ENCODE measurements at regions not wholly inside any gene's neighbourhood (a gene's known extent, or its start where the extent isn't known, plus 50 kb on each side); places are given as distances from the start of the nearest gene placed in this dataset.

GRCh38 chr3:181362378-181362777 is 349.3 kb upstream of the SOX2 start:
- Histone ChIP-seq H3K36me3 (ENCODE audit: low read depth) (no peaks in the 10 kb centered on the region), H3K9me2 (ENCODE audit: insufficient read depth) (no peaks in the 10 kb centered on the region), H3K4me1 (ENCODE audit: insufficient read depth) (no peaks in the 10 kb centered on the region), H3K27me3 (replicated peaks; ENCODE audit: insufficient read depth) (no peaks in the 10 kb centered on the region), H2AFZ (no peak overlapping the region), H3K4me3 (no peak overlapping the region), H3K27ac (no peak overlapping the region), H4K20me1 (ENCODE audit: insufficient read depth) (no peaks in the 10 kb centered on the region), H3F3A (ENCODE audit: insufficient read depth) (no peaks in the 10 kb centered on the region), H3K4me2 (ENCODE audit: unreplicated experiment) (no peak overlapping the region), H3K9me3 (ENCODE audit: low read depth) (no peaks in the 10 kb centered on the region), H3K79me2 (ENCODE audit: insufficient read depth) (no peaks in the 10 kb centered on the region), H3K9ac (no peak overlapping the region)
- DNase-seq = no peak
- in situ Hi-C loops (cut with MboI) = no loop called here
- TF ChIP-seq EZH2 (IDR thresholded peaks at IDR 0.05; ENCODE audit: insufficient read depth, poor library complexity, severe bottlenecking) (no peak), EZH2phosphoT487 (IDR thresholded peaks at IDR 0.05; ENCODE audit: insufficient read depth, low read depth) (no peak)

- in situ Hi-C loops (cut with MboI) = no loop called here
- WGBS, 2 experiments (ENCODE audit: low coverage in 1 of 2, low lambda C conversion rate in 2 of 2, missing lambda C conversion rate in 2 of 2) = 44 to 46% methylated on average over 3 of the region's 3 CpGs
- no peaks in the 10 kb centered on the region for H3K4me1 ChIP-seq (ENCODE audit: insufficient read depth)
- H3F3A ChIP-seq (ENCODE audit: insufficient read depth) = no peaks in the 10 kb centered on the region
- no peaks in the 10 kb centered on the region for H3K79me2 ChIP-seq (ENCODE audit: insufficient read depth)
- H3K4me2 ChIP-seq (ENCODE audit: unreplicated experiment) = no peak overlapping the region
- no peak overlapping the region for H3K4me3 ChIP-seq
- H3K27me3 ChIP-seq (replicated peaks; ENCODE audit: insufficient read depth) = no peaks in the 10 kb centered on the region
- no peak for DNase-seq
- H3K9ac ChIP-seq = no peak overlapping the region
- no peak overlapping the region for H3K27ac ChIP-seq
- no peaks in the 10 kb centered on the region for H3K9me3 ChIP-seq (ENCODE audit: low read depth)
- H3K9me2 ChIP-seq (ENCODE audit: insufficient read depth) = no peaks in the 10 kb centered on the region
- H2AFZ ChIP-seq = no peak overlapping the region
- no peaks in the 10 kb centered on the region for H3K36me3 ChIP-seq (ENCODE audit: low read depth)
- H4K20me1 ChIP-seq (ENCODE audit: insufficient read depth) = no peaks in the 10 kb centered on the region
- no peak for TF ChIP-seq EZH2phosphoT487 (IDR thresholded peaks at IDR 0.05; ENCODE audit: insufficient read depth, low read depth)
- TF ChIP-seq EZH2 (IDR thresholded peaks at IDR 0.05; ENCODE audit: insufficient read depth, poor library complexity, severe bottlenecking) = no peak
Observed at GRCh38 chr3:181358562-181358961, 353.2 kb upstream of the SOX2 start.

GRCh38 chr3:181358060-181358459 is 353.7 kb upstream of the SOX2 start:
- in situ Hi-C loops (cut with MboI) = no loop called here
- H3K9me2 ChIP-seq (ENCODE audit: insufficient read depth) = no peaks in the 10 kb centered on the region
- H3K79me2 ChIP-seq (ENCODE audit: insufficient read depth) = no peaks in the 10 kb centered on the region
- WGBS, 2 experiments (ENCODE audit: low coverage in 1 of 2, low lambda C conversion rate in 2 of 2, missing lambda C conversion rate in 2 of 2) = 0 to 9% methylated on average over 1 of the region's 1 CpG
- no peak overlapping the region for H3K9ac ChIP-seq
- TF ChIP-seq EZH2 (IDR thresholded peaks at IDR 0.05; ENCODE audit: insufficient read depth, poor library complexity, severe bottlenecking) (no peak), EZH2phosphoT487 (IDR thresholded peaks at IDR 0.05; ENCODE audit: insufficient read depth, low read depth) (no peak)
- H3K27me3 ChIP-seq (replicated peaks; ENCODE audit: insufficient read depth) = no peaks in the 10 kb centered on the region
- H3K4me2 ChIP-seq (ENCODE audit: unreplicated experiment) = no peak overlapping the region
- no peak overlapping the region for H2AFZ ChIP-seq
- H3K4me1 ChIP-seq (ENCODE audit: insufficient read depth) = no peaks in the 10 kb centered on the region
- no peak overlapping the region for H3K27ac ChIP-seq
- no peak overlapping the region for H3K4me3 ChIP-seq
- no peaks in the 10 kb centered on the region for H3F3A ChIP-seq (ENCODE audit: insufficient read depth)
- H3K9me3 ChIP-seq (ENCODE audit: low read depth) = no peaks in the 10 kb centered on the region
- no peaks in the 10 kb centered on the region for H4K20me1 ChIP-seq (ENCODE audit: insufficient read depth)
- H3K36me3 ChIP-seq (ENCODE audit: low read depth) = no peaks in the 10 kb centered on the region
- no peak for DNase-seq

- Histone ChIP-seq H3K79me2 (ENCODE audit: insufficient read depth) (no peaks in the 10 kb centered on the region), H3K36me3 (ENCODE audit: low read depth) (no peaks in the 10 kb centered on the region), H3K27ac (no peak overlapping the region), H3K9me3 (ENCODE audit: low read depth) (no peaks in the 10 kb centered on the region), H3F3A (ENCODE audit: insufficient read depth) (no peaks in the 10 kb centered on the region), H4K20me1 (ENCODE audit: insufficient read depth) (no peaks in the 10 kb centered on the region), H3K4me2 (ENCODE audit: unreplicated experiment) (no peak overlapping the region), H3K4me1 (ENCODE audit: insufficient read depth) (no peaks in the 10 kb centered on the region), H3K4me3 (no peak overlapping the region), H3K9ac (no peak overlapping the region), H3K9me2 (ENCODE audit: insufficient read depth) (no peaks in the 10 kb centered on the region), H2AFZ (no peak overlapping the region), H3K27me3 (replicated peaks; ENCODE audit: insufficient read depth) (no peaks in the 10 kb centered on the region)
- TF ChIP-seq EZH2phosphoT487 (IDR thresholded peaks at IDR 0.05; ENCODE audit: insufficient read depth, low read depth) (no peak), EZH2 (IDR thresholded peaks at IDR 0.05; ENCODE audit: insufficient read depth, poor library complexity, severe bottlenecking) (no peak)
- no peak for DNase-seq
- in situ Hi-C loops (cut with MboI) = no loop called here
Observed at GRCh38 chr3:181354140-181354539, 357.6 kb upstream of the SOX2 start.

GRCh38 chr3:181344331-181344730 is 354.8 kb upstream of the DNAJC19 start:
- Histone ChIP-seq H3K79me2 (ENCODE audit: insufficient read depth) (no peaks in the 10 kb centered on the region), H2AFZ (no peak overlapping the region), H3K27ac (no peak overlapping the region), H3K9me2 (ENCODE audit: insufficient read depth) (no peaks in the 10 kb centered on the region), H3K36me3 (ENCODE audit: low read depth) (no peaks in the 10 kb centered on the region), H3K4me2 (ENCODE audit: unreplicated experiment) (no peak overlapping the region), H4K20me1 (ENCODE audit: insufficient read depth) (no peaks in the 10 kb centered on the region), H3K9me3 (ENCODE audit: low read depth) (no peaks in the 10 kb centered on the region), H3K4me1 (ENCODE audit: insufficient read depth) (no peaks in the 10 kb centered on the region), H3K4me3 (no peak overlapping the region), H3K9ac (no peak overlapping the region), H3F3A (ENCODE audit: insufficient read depth) (no peaks in the 10 kb centered on the region), H3K27me3 (replicated peaks; ENCODE audit: insufficient read depth) (no peaks in the 10 kb centered on the region)
- in situ Hi-C loops (cut with MboI) = no loop called here
- TF ChIP-seq EZH2 (IDR thresholded peaks at IDR 0.05; ENCODE audit: insufficient read depth, poor library complexity, severe bottlenecking) = no peak
- TF ChIP-seq EZH2phosphoT487 (IDR thresholded peaks at IDR 0.05; ENCODE audit: insufficient read depth, low read depth) = no peak
- WGBS, 2 experiments (ENCODE audit: low coverage in 1 of 2, low lambda C conversion rate in 2 of 2, missing lambda C conversion rate in 2 of 2) = 41 to 42% methylated on average over 5 of the region's 5 CpGs
- DNase-seq = no peak
